ENCODE measurements at regions not wholly inside any gene's neighbourhood (a gene's known extent, or its start where the extent isn't known, plus 50 kb on each side); places are given as distances from the start of the nearest gene placed in this dataset.

- Histone ChIP-seq H3K56ac (ENCODE audit: extremely low read depth, insufficient read depth, low read length) (no peak overlapping the region), H3K18ac (ENCODE audit: low read depth, low read length) (no peak overlapping the region), H3K27ac (ENCODE audit: insufficient read depth, low read length) (no peak overlapping the region), H2BK15ac (ENCODE audit: low read depth, low read length) (no peak overlapping the region), H3K4me2 (ENCODE audit: low read depth, low read length) (no peak overlapping the region), H3K9me3 (ENCODE audit: control insufficient read depth, insufficient read depth, low read length) (0 out of 2 replicates have a peak, but pooled peaks cover 2% of the 10 kb centered on the region), H2AFZ (replicated peaks; ENCODE audit: low read length, poor library complexity) (no peak overlapping the region), H2BK120ac (ENCODE audit: low read depth, low read length) (no peak overlapping the region), H3K4me1 (ENCODE audit: control insufficient read depth, insufficient read depth, low read length) (no peaks in the 10 kb centered on the region), H3K79me1 (ENCODE audit: low read depth in 1 of 2, low read length in 2 of 2) (no peaks in the 10 kb centered on the region), H3K27me3 (ENCODE audit: control insufficient read depth, insufficient read depth, low read length) (no peaks in the 10 kb centered on the region; the same call in 1 of the 2 replicates), H3K4ac (ENCODE audit: low read depth, low read length) (no peak overlapping the region), H3K36me3 (ENCODE audit: control insufficient read depth, insufficient read depth, low read length) (no peaks in the 10 kb centered on the region), H3K23ac (ENCODE audit: low read depth, low read length) (no peak overlapping the region), H3K14ac (replicated peaks; ENCODE audit: low read depth, low read length) (no peak overlapping the region), H2AK9ac (replicated peaks; ENCODE audit: low read depth, low read length, poor library complexity) (no peak overlapping the region), H3K9ac (ENCODE audit: low read depth, low read length) (no peak overlapping the region), H4K5ac (ENCODE audit: low read depth, low read length) (no peak overlapping the region), H4K8ac (ENCODE audit: low read depth in 2 of 2, low read length in 2 of 2) (no peak overlapping the region), H2AK5ac (ENCODE audit: low read depth, low read length) (no peak overlapping the region), H2BK5ac (ENCODE audit: low read depth, low read length, poor library complexity, severe bottlenecking) (no peak overlapping the region), H3K4me3 (ENCODE audit: insufficient read depth, low read depth, low read length) (no peak overlapping the region), H2BK20ac (ENCODE audit: low read depth, low read length) (no peak overlapping the region), H4K91ac (ENCODE audit: insufficient read depth, low read depth, low read length) (no peak overlapping the region), H4K20me1 (ENCODE audit: insufficient read depth, low read length) (no peaks in the 10 kb centered on the region), H3K9me1 (ENCODE audit: insufficient read depth, low read length) (no peaks in the 10 kb centered on the region)
- dilution Hi-C loops (cut with HindIII; ENCODE audit: low sequenced_read_pairs, unreplicated experiment) = no loop called here
- 100% methylated on average over 1 of the region's 5 CpGs; no CpG with 5 or more reads in 1 of the 2 experiments for WGBS, 2 experiments (ENCODE audit: extremely low coverage in 2 of 2, insufficient read length in 1 of 2)
- ChIA-PET CTCF (no interaction called here), POLR2A (ENCODE audit: unreplicated experiment) (no interaction called here)
- in situ Hi-C loops (cut with MboI; ENCODE audit: low sequenced_read_pairs) = no loop called here
- BruUV-seq (replicated peaks) = no TSS peak
- TF ChIP-seq CHD1 (IDR thresholded peaks at IDR 0.05; ENCODE audit: low read depth, low read length) = no peak
- TF ChIP-seq MXI1 (IDR thresholded peaks at IDR 0.05; ENCODE audit: borderline replicate concordance, low read depth, low read length) = no peak
- TF ChIP-seq CEBPB (IDR thresholded peaks at IDR 0.05; ENCODE audit: low read depth, low read length) = no peak
- no peak for TF ChIP-seq NFE2L2 (IDR thresholded peaks at IDR 0.05; ENCODE audit: low read depth, low read length)
- DNase-seq (no peak), ATAC-seq (ENCODE audit: low read depth) (no peak)
- intact Hi-C loops (cut with micrococcal nuclease) = no loop called here
Observed at GRCh38 chr6:137739544-137739943, 127.5 kb upstream of the TNFAIP3 start.
